ENCODE measurements at regions not wholly inside any gene's neighbourhood (a gene's known extent, or its start where the extent isn't known, plus 50 kb on each side); places are given as distances from the start of the nearest gene placed in this dataset.
"Not testable (repeated sequence)": the region's sequence is repeated elsewhere in the genome, so short reads cannot be mapped to it uniquely, and the experiment has no call there.

GRCh38 chr12:105423237-105423636 is 92.7 kb downstream of the C12orf75 start:
- no peak for DNase-seq (ENCODE audit: low spot score in 2 of 2)

GRCh38 chr12:105423921-105424320 is 93.4 kb downstream of the C12orf75 start:
- no peak for DNase-seq (ENCODE audit: low spot score in 2 of 2)
- no peak for FAIRE-seq

More at GRCh38 chr12:105423237-105423636, 92.7 kb downstream of the C12orf75 start:
- no peak for FAIRE-seq

GRCh38 chr12:105425254-105426174 is 95.0 kb downstream of the C12orf75 start:
- FAIRE-seq, result no peak

GRCh38 chr12:105426766-105427165 is 96.3 kb downstream of the C12orf75 start:
- no peak for DNase-seq (ENCODE audit: low spot score in 2 of 2)
- FAIRE-seq, result no peak

More at GRCh38 chr12:105425254-105426174, 95.0 kb downstream of the C12orf75 start:
- DNase-seq (ENCODE audit: low spot score in 2 of 2), result no peak

- DNase-seq (ENCODE audit: low spot score in 2 of 2) (no peak), FAIRE-seq (no peak)
These were observed 97.4 kb downstream of the C12orf75 start for GRCh38 chr12:105427883-105428282.

GRCh38 chr12:105428793-105429395 is 98.4 kb downstream of the C12orf75 start:
- DNase-seq (ENCODE audit: low spot score in 2 of 2) (no peak), FAIRE-seq (no peak)

DNA sequence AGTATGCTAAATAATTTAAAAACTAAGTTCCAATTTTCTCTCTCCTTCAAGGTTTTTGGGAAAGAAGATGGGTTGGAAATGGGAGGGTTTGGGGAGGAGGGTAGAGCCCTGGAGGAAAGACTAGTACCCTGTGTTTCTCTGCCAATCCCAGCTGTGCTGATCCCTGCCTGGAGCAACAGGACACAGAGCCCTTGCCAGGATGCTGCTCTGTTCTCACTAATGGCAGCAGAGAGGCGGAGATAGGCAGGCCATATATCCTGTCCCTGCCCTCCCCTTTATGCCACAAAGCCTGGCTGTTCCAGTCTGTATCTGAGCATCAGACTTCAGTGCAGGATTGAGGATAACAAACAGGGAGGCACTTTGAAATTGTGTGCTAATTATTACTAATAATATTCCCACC is 99.0 kb downstream of the C12orf75 start:
- FAIRE-seq (no peak), DNase-seq (ENCODE audit: low spot score in 2 of 2) (no peak)

DNA sequence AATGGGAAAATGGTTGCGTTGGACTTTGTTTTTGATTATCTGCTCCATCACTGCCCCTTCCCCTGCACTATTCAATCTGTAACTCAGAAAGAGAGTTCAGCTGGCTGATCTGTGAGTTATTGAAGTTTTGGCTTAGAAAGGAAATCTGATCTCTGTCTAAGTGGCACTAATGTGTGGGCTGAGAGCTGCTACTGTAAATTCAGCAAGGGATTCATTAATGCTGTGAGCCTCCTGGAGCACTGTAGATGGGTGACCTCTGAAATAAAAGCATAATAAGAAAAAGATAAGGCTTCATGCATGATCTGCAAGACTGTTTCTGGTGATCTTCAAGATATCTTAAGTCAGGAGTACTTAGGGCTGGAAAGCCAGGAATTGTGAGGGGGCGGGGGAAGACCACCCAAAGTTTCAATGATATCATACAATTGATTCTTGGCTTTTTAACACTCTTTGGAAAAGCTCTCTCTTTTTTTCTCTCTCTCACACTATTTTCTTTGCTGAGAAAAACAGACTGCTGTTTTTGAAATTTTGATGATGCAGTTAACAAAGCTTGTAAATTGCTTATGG is 101.1 kb downstream of the C12orf75 start:
- no peak for DNase-seq (ENCODE audit: low spot score in 2 of 2)
- FAIRE-seq, result no peak

DNA sequence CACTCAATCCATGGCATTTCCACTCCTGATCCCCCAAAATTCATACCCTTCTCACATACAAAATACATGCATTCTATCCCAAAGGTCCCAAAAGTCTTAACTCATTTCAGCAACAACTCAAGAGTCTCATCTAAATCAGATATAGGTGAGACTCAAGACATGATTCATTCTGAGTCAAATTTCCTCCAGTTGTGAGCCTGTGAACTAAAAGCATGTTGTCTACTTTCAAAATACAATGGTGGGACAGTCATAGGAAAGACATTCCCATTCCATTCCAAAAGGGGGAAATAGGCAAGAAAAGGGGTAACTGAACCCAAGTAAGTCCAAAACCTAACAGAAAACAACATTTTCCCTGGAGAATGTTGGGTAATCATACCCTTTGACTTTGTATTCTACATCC is 103.3 kb downstream of the C12orf75 start:
- DNase-seq (ENCODE audit: low spot score in 2 of 2), result no peak
- FAIRE-seq, result no peak

DNA sequence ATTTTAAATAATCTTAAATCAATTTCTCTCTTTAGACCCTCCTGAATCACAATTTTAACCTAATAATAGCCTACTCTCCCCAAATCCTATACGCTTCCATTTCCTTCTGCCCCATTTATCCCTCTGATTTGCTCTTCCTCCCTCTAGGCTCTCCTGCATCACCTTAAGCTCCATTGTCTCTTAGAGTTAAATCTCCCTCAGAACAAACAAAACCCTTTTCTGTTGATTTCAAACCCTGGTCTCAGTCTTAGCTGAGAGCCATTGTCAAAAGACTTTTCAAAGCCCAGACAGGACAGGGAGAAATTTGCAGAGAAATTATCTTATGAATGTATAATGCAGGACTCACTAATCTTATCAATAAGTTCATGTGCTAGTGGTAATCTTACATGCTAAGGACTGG is 106.1 kb downstream of the C12orf75 start:
- FAIRE-seq (no peak), DNase-seq (ENCODE audit: low spot score in 2 of 2) (no peak)

- DNase-seq (ENCODE audit: low spot score in 2 of 2) (no peak), FAIRE-seq (no peak)
These were observed 109.7 kb downstream of the C12orf75 start for GRCh38 chr12:105440037-105440664.

DNA sequence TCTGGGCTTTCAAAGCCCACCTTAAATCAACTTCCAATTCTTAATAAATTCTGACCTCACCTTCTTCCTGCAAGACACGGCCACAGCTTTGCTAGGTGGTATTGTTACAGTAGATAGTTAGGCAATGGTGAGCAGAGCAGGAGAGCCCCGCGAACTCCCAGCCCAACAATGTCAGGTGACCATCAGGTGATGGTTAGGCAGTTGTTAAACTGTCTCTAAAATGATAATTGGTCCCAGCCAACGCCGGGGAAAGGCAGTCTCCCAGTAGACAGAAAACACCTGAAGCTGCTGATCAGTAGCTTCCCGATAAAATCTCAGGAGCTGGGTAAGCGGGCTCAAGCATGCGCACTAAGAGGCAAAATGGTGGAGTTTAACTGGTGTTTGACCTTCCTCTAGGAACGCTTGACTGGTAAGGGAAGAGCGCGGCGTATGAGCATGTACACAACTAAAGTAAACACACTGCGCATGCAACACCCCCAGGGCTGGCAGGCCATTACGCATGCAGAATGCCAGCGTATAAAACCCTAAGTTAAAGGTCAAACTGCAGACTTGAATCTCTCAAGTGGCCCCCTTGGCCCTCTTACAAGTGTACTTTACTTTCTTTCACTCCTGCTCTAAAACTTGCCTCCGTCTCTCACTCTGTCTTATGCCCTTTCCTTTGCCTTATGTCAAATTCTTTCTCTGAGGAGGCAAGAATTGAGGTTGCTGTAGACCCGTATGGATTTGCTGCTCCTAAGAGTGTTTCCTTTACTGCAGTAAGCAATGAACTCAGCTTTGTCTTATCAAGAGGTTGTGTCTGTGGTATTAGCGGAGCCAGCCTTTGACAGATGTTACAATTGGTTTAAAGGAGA is 113.5 kb downstream of the C12orf75 start:
- FAIRE-seq (no peak), DNase-seq (ENCODE audit: low spot score in 2 of 2) (no peak)

GRCh38 chr12:105444653-105445102 is 114.2 kb downstream of the C12orf75 start:
- no peak for DNase-seq (ENCODE audit: low spot score in 2 of 2)
- no peak for FAIRE-seq

- no peak for DNase-seq (ENCODE audit: low spot score in 2 of 2)
- FAIRE-seq, result no peak
These were observed 114.8 kb downstream of the C12orf75 start for GRCh38 chr12:105445249-105445648.

- FAIRE-seq (no peak), DNase-seq (ENCODE audit: low spot score in 2 of 2) (no peak)
These were observed 115.2 kb downstream of the C12orf75 start for GRCh38 chr12:105445649-105446048.

GRCh38 chr12:105446460-105446859 is 116.0 kb downstream of the C12orf75 start:
- FAIRE-seq; DNase-seq (ENCODE audit: low spot score in 2 of 2): not testable (repeated sequence)

DNA sequence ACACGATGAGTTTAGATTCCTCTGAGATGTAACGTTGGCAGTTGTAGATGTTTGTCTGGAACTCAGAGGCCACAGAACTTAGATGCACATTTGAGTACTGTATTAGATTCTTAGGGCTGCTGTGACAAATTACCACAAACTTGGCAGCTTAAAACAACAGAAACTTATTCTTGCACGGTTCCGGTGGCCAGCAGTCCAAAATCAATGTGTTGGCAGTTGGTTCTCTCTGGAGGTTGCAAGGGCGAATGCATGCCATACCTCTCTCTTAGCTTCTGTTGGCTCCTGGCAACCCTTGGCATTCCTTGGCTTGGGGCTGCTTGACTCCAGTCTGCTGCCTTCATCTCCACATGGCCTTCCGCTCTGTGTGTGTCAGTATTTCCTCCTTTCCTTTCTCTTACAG is 118.9 kb downstream of the C12orf75 start:
- DNase-seq (ENCODE audit: low spot score in 2 of 2) (no peak), FAIRE-seq (no peak)

DNA sequence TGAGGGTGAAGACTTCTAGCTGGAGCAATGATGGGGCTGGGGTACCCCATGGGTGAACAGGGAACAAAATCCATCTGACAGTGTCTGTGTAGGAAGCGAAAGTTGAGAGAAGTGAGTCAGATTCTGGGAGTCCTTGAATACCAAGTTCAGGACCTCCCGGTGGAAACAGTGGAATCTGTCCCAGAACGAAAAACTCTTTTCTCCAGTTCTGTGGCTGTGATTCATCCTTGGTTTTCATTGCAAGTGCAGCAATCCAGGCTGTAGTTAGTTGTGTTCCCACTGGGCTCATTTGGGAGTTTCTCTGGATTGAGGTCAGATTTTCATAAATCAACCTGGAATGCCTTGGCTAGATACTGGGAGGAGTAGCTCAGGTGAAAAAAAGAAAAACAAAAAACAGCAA is 120.7 kb downstream of the C12orf75 start:
- no peak for FAIRE-seq
- DNase-seq (ENCODE audit: low spot score in 2 of 2), result no peak

DNA sequence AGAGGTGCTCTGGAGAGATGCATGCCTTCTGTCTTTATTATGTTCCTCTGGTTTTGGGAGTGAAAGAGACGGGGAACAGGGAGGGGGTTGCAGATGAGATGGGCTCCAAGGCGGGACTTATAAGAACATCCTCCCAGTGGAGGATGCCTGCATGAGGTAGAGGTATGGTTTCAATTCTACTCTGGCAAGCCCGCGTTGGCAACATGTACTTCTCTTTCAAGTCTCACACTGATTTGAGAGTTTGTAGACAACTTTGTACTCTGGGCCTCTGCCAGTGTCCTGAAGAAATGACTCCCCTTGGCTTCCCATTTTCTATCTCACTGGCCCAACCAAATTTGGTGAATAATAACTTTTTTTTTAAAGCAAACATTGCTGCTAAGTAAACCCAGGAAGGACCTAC is 121.3 kb downstream of the C12orf75 start:
- no peak for FAIRE-seq
- DNase-seq (ENCODE audit: low spot score in 2 of 2), result no peak

- FAIRE-seq (no peak), DNase-seq (ENCODE audit: low spot score in 2 of 2) (no peak)
These were observed 122.8 kb downstream of the C12orf75 start for GRCh38 chr12:105453316-105453715.

All from frontal cortex (tissue), 3 donors.